Suprapubic skin (tissue), 3 donors: ENCODE measurements at regions not wholly inside any gene's neighbourhood (a gene's known extent, or its start where the extent isn't known, plus 50 kb on each side); places are given as distances from the start of the nearest gene placed in this dataset.

Source experiments
- CTCF ChIP-seq, 2 donors: fragments of 200-600 bp in 1 of 2; fragments of 450-650 bp in 1 of 2; sonication (generic) in 1 of 2; IDR thresholded peaks; one replicate each; pipeline ENCODE4 v1.5.1; 2016 to 2019; ENCODE audit warnings: antibody characterized with exemption in 2 of 2, mild to moderate bottlenecking in 1 of 2, moderate library complexity in 1 of 2
- POLR2A ChIP-seq, 2 donors: fragments of 450-650 bp; IDR thresholded peaks; one replicate each; pipeline ENCODE4 v1.6.1; 2017; ENCODE audit warnings: antibody characterized with exemption in 2 of 2, mild to moderate bottlenecking in 2 of 2, moderate library complexity in 2 of 2

DNA sequence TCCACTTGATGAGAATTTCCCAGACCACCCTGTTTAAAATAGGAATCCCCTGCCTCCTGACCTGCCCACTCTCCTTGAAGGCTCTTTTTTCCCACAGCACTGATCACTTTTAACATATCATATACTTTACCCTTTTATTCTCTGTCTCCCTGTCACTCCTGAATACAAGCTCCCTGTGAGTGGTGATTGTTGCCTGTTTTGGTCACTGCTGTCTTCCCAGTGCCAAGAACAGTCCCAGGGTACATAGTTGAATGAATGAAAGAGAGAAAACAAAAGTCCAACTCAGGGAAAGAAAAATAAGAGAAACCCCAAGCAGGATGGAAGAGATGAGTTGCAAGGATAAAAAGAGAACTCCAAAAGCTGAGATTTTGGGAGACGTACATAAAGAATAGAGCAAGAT, 500.3 kb upstream of the LMCD1 start:
- TF ChIP-seq CTCF (IDR thresholded peaks at IDR 0.05) (no peak), POLR2A (IDR thresholded peaks at IDR 0.05) (no peak)
